GM23338 (cell line): ENCODE measurements at regions not wholly inside any gene's neighbourhood (a gene's known extent, or its start where the extent isn't known, plus 50 kb on each side); places are given as distances from the start of the nearest gene placed in this dataset.

ENCODE experiments used
- ATAC-seq: fragments of 200-7000 bp; cut with Tn5 transposase; 3 replicates; pipeline ENCODE4 v1.9.1; 2020
- DNase-seq: peaks from one replicate; pipeline ENCODE4 v3.0.0-alpha.2; 2015; ENCODE audit warnings: low spot score
- H2AFZ ChIP-seq: fragments of 200-600 bp; sonication (generic); 2 replicates; pipeline ENCODE4 v1.8.0; 2016; ENCODE audit warnings: antibody characterized with exemption, mild to moderate bottlenecking, moderate library complexity
- H3F3A ChIP-seq: fragments of 200-600 bp; sonication (generic); replicated peaks from 2 replicates; pipeline ENCODE4 v1.8.0; 2017; ENCODE audit warnings: antibody characterized with exemption, mixed run types, low read depth
- H3K27ac ChIP-seq: fragments of 200-600 bp; sonication (generic); 2 replicates; pipeline ENCODE4 v1.6.1; 2016; ENCODE audit warnings: low read depth
- H3K27me3 ChIP-seq: fragments of 200-600 bp; sonication (generic); 2 replicates; pipeline ENCODE4 v1.8.0; 2016; ENCODE audit warnings: mild to moderate bottlenecking, mixed run types, moderate library complexity; ENCODE audit not compliant: insufficient read depth
- H3K36me3 ChIP-seq: fragments of 200-600 bp; sonication (generic); 2 replicates; pipeline ENCODE4 v1.8.0; 2016; ENCODE audit warnings: mild to moderate bottlenecking; ENCODE audit not compliant: insufficient read depth
- H3K4me1 ChIP-seq: fragments of 200-600 bp; sonication (generic); 2 replicates; pipeline ENCODE4 v1.8.0; 2016; ENCODE audit warnings: mild to moderate bottlenecking, moderate library complexity; ENCODE audit not compliant: insufficient read depth
- H3K4me2 ChIP-seq: fragments of 200-600 bp; sonication (generic); 2 replicates; pipeline ENCODE4 v1.7.1; 2017; ENCODE audit warnings: mixed run types
- H3K4me3 ChIP-seq: fragments of 200-600 bp; sonication (generic); 2 replicates; pipeline ENCODE4 v1.6.1; 2016; ENCODE audit warnings: mixed run types
- H3K79me2 ChIP-seq: fragments of 200-600 bp; sonication (generic); replicated peaks from 2 replicates; pipeline ENCODE4 v1.8.0; 2017; ENCODE audit warnings: mild to moderate bottlenecking; ENCODE audit not compliant: insufficient read depth
- H3K9me2 ChIP-seq: fragments of 200-600 bp; sonication (generic); 2 replicates; pipeline ENCODE4 v1.8.0; 2017; ENCODE audit not compliant: insufficient read depth
- H4K20me1 ChIP-seq: fragments of 200-600 bp; sonication (generic); replicated peaks from 2 replicates; pipeline ENCODE4 v1.8.0; 2017; ENCODE audit warnings: mild to moderate bottlenecking; ENCODE audit not compliant: insufficient read depth
- H3K27ac Mint-ChIP-seq: 2 replicates; pipeline ENCODE4 v1.8.0; 2020; ENCODE audit warnings: inconsistent platforms, mild to moderate bottlenecking, moderate library complexity, mixed read lengths
- H3K27me3 Mint-ChIP-seq: 3 replicates; pipeline ENCODE4 v1.8.0; 2022; ENCODE audit warnings: low read depth, mild to moderate bottlenecking, moderate library complexity, mixed read lengths, inconsistent platforms; ENCODE audit not compliant: insufficient read depth, poor library complexity
- H3K36me3 Mint-ChIP-seq: 3 replicates; pipeline ENCODE4 v1.8.0; 2021; ENCODE audit warnings: low read depth, mild to moderate bottlenecking, inconsistent platforms, moderate library complexity, mixed read lengths
- H3K4me1 Mint-ChIP-seq: 3 replicates; pipeline ENCODE4 v1.8.0; 2020; ENCODE audit warnings: mild to moderate bottlenecking, inconsistent platforms, mixed read lengths
- H3K4me3 Mint-ChIP-seq: 3 replicates; pipeline ENCODE4 v1.8.0; 2021; ENCODE audit warnings: moderate library complexity, mild to moderate bottlenecking, inconsistent platforms, mixed read lengths
- H3K9me3 Mint-ChIP-seq: 3 replicates; pipeline ENCODE4 v1.8.0; 2020; ENCODE audit warnings: moderate library complexity, mild to moderate bottlenecking, inconsistent platforms, mixed read lengths
- EZH2 ChIP-seq: fragments of 200-600 bp; sonication (generic); IDR thresholded peaks from one replicate; pipeline ENCODE4 v1.8.0; 2017; ENCODE audit warnings: antibody characterized with exemption, mild to moderate bottlenecking, low read depth; ENCODE audit not compliant: unreplicated experiment
- EZH2phosphoT487 ChIP-seq: fragments of 200-600 bp; sonication (generic); IDR thresholded peaks from one replicate; pipeline ENCODE4 v1.8.1; 2018; ENCODE audit warnings: antibody characterized with exemption; ENCODE audit not compliant: unreplicated experiment
- JUNB ChIP-seq: IDR thresholded peaks from one replicate; pipeline ENCODE4 v1.6.1; 2016; ENCODE audit warnings: antibody characterized with exemption; ENCODE audit not compliant: unreplicated experiment
- POLR2AphosphoS5 ChIP-seq: IDR thresholded peaks from 2 replicates; pipeline ENCODE4 v1.6.1; 2016; ENCODE audit warnings: antibody characterized with exemption, low read depth
- REST ChIP-seq: IDR thresholded peaks from one replicate; pipeline ENCODE4 v1.6.1; 2018; ENCODE audit warnings: antibody characterized with exemption; ENCODE audit not compliant: unreplicated experiment
- STAT1 ChIP-seq: IDR thresholded peaks from one replicate; pipeline ENCODE4 v1.6.1; 2016; ENCODE audit warnings: antibody characterized with exemption; ENCODE audit not compliant: unreplicated experiment
- ZNF331 ChIP-seq: fragments of 250-450 bp; sonication (Bioruptor Pico); IDR thresholded peaks from 2 replicates; pipeline ENCODE4 v1.5.0; 2020; ENCODE audit warnings: low read depth, mild to moderate bottlenecking, moderate library complexity

GRCh38 chr2:118222672-118223421 lies 134.6 kb downstream of the INSIG2 start:
- peak overlapping the region; percentile 84 for H3K4me3 Mint-ChIP-seq
- DNase-seq (no peak), ATAC-seq (peak; percentile 7; the same call in 2 of the 3 replicates)
- H3K9me2 ChIP-seq, result no peaks in the 10 kb centered on the region
- peak overlapping the region; percentile 89 for H3K4me2 ChIP-seq
- H3K27ac Mint-ChIP-seq, result no peak overlapping the region
- peaks cover 19% of the 10 kb centered on the region for H3K4me1 ChIP-seq
- H3K27me3 Mint-ChIP-seq, result peaks cover 32% of the 10 kb centered on the region
- no peak overlapping the region for H3K27ac ChIP-seq
- TF ChIP-seq JUNB, result no peak
- no peak for TF ChIP-seq STAT1
- peak overlapping the region; percentile 70 for H3K4me3 ChIP-seq
- H3K36me3 ChIP-seq, result no peaks in the 10 kb centered on the region
- 0 out of 2 replicates have a peak, but pooled peaks cover 3% of the 10 kb centered on the region for H3F3A ChIP-seq
- no peaks in the 10 kb centered on the region for H3K79me2 ChIP-seq
- H4K20me1 ChIP-seq, result no peaks in the 10 kb centered on the region
- no peaks in the 10 kb centered on the region for H3K36me3 Mint-ChIP-seq
- H3K27me3 ChIP-seq, result peaks cover 42% of the 10 kb centered on the region
- peak overlapping the region; percentile 88; the same call in 1 of the 2 replicates for H2AFZ ChIP-seq
- H3K9me3 Mint-ChIP-seq, result no peaks in the 10 kb centered on the region
- peaks cover 33% of the 10 kb centered on the region for H3K4me1 Mint-ChIP-seq

GRCh38 chr2:118222273-118222594 lies 134.0 kb downstream of the INSIG2 start:
- Mint-ChIP-seq H3K4me3 (peak overlapping the region; percentile 84; the same call in 2 of the 3 replicates), H3K9me3 (no peaks in the 10 kb centered on the region), H3K4me1 (peaks cover 33% of the 10 kb centered on the region), H3K36me3 (no peaks in the 10 kb centered on the region), H3K27me3 (peaks cover 32% of the 10 kb centered on the region), H3K27ac (no peak overlapping the region)
- H3K9me2 ChIP-seq, result no peaks in the 10 kb centered on the region
- TF ChIP-seq EZH2phosphoT487, result no peak
- TF ChIP-seq POLR2AphosphoS5, result no peak
- TF ChIP-seq ZNF331 (CRISPR knock-in tag), result no peak
- TF ChIP-seq EZH2, result no peak
- TF ChIP-seq REST, result no peak
- no peaks in the 10 kb centered on the region for H4K20me1 ChIP-seq
- no peak for DNase-seq
- no peak overlapping the region; the same call in 1 of the 2 replicates for H3K4me2 ChIP-seq
- peaks cover 42% of the 10 kb centered on the region for H3K27me3 ChIP-seq
- peaks cover 19% of the 10 kb centered on the region for H3K4me1 ChIP-seq
- no peak for ATAC-seq
- no peaks in the 10 kb centered on the region for H3K79me2 ChIP-seq
- no peak overlapping the region for H3K4me3 ChIP-seq
- H3F3A ChIP-seq, result 0 out of 2 replicates have a peak, but pooled peaks cover 3% of the 10 kb centered on the region
- no peak overlapping the region for H2AFZ ChIP-seq
- no peak overlapping the region for H3K27ac ChIP-seq
- no peaks in the 10 kb centered on the region for H3K36me3 ChIP-seq
